Erythroblast (primary cell): ENCODE measurements at regions not wholly inside any gene's neighbourhood (a gene's known extent, or its start where the extent isn't known, plus 50 kb on each side); places are given as distances from the start of the nearest gene placed in this dataset.

Experiments
- GATA1 ChIP-seq: IDR thresholded peaks from 2 replicates; pipeline ENCODE4 v1.6.1; 2011; ENCODE audit warnings: low read depth, mild to moderate bottlenecking, control low read depth, low read length, moderate library complexity
- POLR2A ChIP-seq: IDR thresholded peaks from 2 replicates; pipeline ENCODE4 v1.6.1; 2011; ENCODE audit warnings: mild to moderate bottlenecking, low read length

DNA sequence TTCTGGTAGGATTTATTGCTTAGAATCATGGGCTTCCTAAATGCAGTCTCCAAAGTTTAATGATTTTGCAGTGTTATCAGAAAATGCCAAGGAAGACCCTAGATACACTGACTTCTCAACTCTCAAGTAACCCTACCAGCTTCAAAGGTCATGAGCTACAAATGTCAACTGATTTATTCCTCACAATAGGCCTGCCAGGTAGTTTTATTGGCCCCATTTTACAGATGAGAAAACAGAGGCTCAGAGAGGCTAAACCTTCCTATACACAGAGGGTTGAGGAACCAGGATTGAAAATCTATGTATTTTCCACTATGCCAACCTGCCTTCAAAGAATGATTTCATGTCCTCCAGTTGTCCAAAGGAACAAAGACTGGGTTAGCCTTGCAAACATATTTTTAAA is 384.4 kb upstream of the POU3F1 start:
- TF ChIP-seq POLR2A: no peak
- no peak for TF ChIP-seq GATA1
